HG03139 (cell line): ENCODE measurements at regions not wholly inside any gene's neighbourhood (a gene's known extent, or its start where the extent isn't known, plus 50 kb on each side); places are given as distances from the start of the nearest gene placed in this dataset.

ENCODE experiments used
- ATAC-seq: cut with Tn5 transposase; IDR thresholded peaks from one replicate; pipeline ENCODE4 v1.9.1; 2021; ENCODE audit not compliant: unreplicated experiment

GRCh38 chr15:81442454-81442853 lies 68.4 kb upstream of the TMC3 start:
- no peak for ATAC-seq

- ATAC-seq = no peak
Observed at GRCh38 chr15:81434851-81435250, 60.8 kb upstream of the TMC3 start.

- no peak for ATAC-seq
Observed at GRCh38 chr15:81433462-81433861, 59.4 kb upstream of the TMC3 start.

GRCh38 chr15:81432179-81432578 lies 58.2 kb upstream of the TMC3 start:
- ATAC-seq = no peak

- no peak for ATAC-seq
Observed at GRCh38 chr15:81427176-81427575, 53.2 kb upstream of the TMC3 start.

GRCh38 chr15:81425905-81426304 lies 51.9 kb upstream of the TMC3 start:
- no peak for ATAC-seq
